IPS-18c (cell line): ENCODE measurements at regions not wholly inside any gene's neighbourhood (a gene's known extent, or its start where the extent isn't known, plus 50 kb on each side); places are given as distances from the start of the nearest gene placed in this dataset.

Source experiments
- H3K4me3 ChIP-seq: 2 replicates; pipeline ENCODE4 v1.7.0; 2013; ENCODE audit warnings: low read depth, mild to moderate bottlenecking, low read length, moderate library complexity; ENCODE audit not compliant: insufficient read depth
- H3K9me3 ChIP-seq: one replicate; pipeline ENCODE4 v1.6.1; 2013; ENCODE audit warnings: mild to moderate bottlenecking, low read length, moderate library complexity; ENCODE audit not compliant: control insufficient read depth, insufficient read depth

GRCh38 chr2:129459200-129459876 lies 520.1 kb upstream of the RAB6C start:
- H3K4me3 ChIP-seq = no peak overlapping the region
- peaks cover 3% of the 10 kb centered on the region for H3K9me3 ChIP-seq

GRCh38 chr2:129459881-129460280 lies 519.6 kb upstream of the RAB6C start:
- H3K4me3 ChIP-seq = no peak overlapping the region
- peaks cover 4% of the 10 kb centered on the region for H3K9me3 ChIP-seq

DNA sequence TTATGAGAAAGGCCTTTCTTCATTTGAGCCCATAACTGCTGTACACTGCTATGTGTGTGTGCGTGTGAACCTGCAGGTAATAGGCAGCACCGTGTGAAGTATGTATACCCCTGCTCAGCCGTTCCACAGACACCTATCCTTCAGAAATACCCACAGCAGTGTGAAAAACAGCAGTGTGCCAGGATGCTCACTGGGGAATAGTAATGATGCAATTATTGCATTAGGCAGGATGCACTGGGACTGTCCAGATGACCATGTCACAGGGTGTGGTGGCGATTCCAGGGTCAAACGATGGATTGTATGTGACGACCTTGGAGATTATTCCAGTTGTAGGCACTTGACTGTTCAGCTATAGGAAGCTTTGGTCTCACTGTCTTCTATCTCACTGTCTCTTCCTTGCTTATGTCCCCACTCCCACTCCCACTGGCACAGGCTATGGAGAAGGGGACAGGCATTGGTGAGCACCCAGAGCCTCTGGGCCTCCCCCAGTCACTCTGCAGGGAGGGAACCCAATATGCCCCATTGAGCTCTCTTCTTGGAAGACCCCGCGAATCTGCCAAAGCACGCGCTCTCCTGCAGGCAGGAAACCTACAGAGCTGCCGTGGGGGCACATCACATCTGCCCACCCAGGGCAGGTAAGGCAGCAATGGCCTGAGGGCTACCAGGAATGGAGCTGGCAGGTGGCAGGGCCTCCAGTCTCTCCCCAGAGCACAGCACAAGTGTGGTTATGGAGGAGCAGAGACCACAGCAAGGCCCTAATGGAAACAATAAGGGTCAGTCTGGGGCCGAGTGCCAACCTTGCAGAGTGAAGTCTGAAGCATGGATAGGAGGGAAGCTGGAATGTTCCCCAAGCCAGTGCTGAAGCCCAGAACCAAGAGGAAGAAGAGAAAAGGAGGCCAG lies 518.9 kb upstream of the RAB6C start:
- Histone ChIP-seq H3K9me3 (peaks cover 4% of the 10 kb centered on the region), H3K4me3 (no peak overlapping the region)

GRCh38 chr2:129462349-129462748 lies 517.1 kb upstream of the RAB6C start:
- no peak overlapping the region for H3K4me3 ChIP-seq
- H3K9me3 ChIP-seq = peaks cover 4% of the 10 kb centered on the region

DNA sequence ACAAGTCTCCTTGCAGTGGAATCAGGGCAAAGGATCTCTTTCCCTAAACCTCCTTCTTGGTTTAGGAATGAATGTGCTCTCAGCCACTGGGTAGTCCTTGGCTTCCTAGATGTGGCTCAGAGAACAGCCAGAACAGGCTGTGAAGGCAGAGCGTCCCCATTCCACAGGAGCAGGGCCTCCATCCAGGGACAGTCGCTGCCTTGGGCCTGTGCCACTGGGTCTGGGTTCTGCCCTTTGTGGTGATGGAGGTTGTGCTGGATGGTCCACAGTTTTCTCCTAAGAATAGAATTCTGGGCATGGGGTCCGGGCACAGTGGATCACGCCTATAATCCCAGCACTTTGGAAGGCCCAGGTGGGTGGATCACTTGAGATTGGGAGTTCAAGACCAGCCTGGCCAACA lies 516.5 kb upstream of the RAB6C start:
- no peak overlapping the region for H3K4me3 ChIP-seq

GRCh38 chr2:129464036-129464435 lies 515.4 kb upstream of the RAB6C start:
- H3K4me3 ChIP-seq = no peak overlapping the region

More for the DNA sequence above, 516.5 kb upstream of the RAB6C start:
- peaks cover 4% of the 10 kb centered on the region for H3K9me3 ChIP-seq

DNA sequence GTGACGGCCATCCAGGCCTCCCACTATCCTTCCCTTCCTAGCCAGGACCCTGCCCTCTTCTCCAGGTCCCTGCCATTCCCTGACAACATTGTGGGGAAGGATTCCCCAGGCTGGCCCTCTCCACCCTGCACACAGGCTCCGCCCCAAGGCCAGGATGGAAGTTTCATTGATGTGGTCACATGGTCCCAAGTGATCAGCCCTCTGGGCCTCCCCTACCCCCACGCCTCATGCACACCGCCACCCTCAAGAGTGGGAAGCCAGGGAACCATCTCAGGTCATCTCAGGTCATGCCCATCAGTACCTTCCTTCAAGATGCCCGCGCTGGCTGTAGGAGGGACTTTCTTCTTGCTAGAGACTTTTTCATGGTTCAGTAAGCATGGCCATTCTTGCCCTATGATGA lies 514.8 kb upstream of the RAB6C start:
- H3K9me3 ChIP-seq = peaks cover 4% of the 10 kb centered on the region
- H3K4me3 ChIP-seq = no peak overlapping the region

More at GRCh38 chr2:129464036-129464435, 515.4 kb upstream of the RAB6C start:
- peaks cover 4% of the 10 kb centered on the region for H3K9me3 ChIP-seq

DNA sequence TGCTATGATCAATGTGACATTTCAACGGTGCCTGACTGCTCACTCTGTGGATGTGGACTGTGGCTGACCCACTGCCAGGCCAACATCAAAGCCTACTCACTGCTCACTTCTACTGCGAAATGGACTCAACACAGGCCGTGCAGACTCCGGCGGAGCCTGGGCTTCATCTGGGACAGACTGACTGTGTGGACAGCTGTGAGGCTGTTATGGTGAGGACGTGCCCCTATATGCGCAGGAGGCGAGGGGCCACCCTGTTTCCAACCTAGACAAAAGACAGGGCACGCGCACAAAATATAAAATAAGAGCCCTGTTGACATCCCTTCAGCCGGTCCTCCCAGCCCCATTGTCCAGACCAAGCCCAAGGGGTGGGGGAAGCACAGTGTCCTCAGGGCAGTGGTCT lies 514.4 kb upstream of the RAB6C start:
- H3K9me3 ChIP-seq = peaks cover 4% of the 10 kb centered on the region
- H3K4me3 ChIP-seq = no peak overlapping the region

GRCh38 chr2:129466389-129466788 lies 513.1 kb upstream of the RAB6C start:
- Histone ChIP-seq H3K4me3 (no peak overlapping the region), H3K9me3 (peaks cover 4% of the 10 kb centered on the region)

- Histone ChIP-seq H3K9me3 (peaks cover 4% of the 10 kb centered on the region), H3K4me3 (no peak overlapping the region)
Measured at GRCh38 chr2:129467012-129467779, 512.3 kb upstream of the RAB6C start.

- Histone ChIP-seq H3K4me3 (no peak overlapping the region), H3K9me3 (peaks cover 4% of the 10 kb centered on the region)
Measured at GRCh38 chr2:129467941-129468340, 511.5 kb upstream of the RAB6C start.

GRCh38 chr2:129468879-129469278 lies 510.6 kb upstream of the RAB6C start:
- no peak overlapping the region for H3K4me3 ChIP-seq
- peaks cover 4% of the 10 kb centered on the region for H3K9me3 ChIP-seq

DNA sequence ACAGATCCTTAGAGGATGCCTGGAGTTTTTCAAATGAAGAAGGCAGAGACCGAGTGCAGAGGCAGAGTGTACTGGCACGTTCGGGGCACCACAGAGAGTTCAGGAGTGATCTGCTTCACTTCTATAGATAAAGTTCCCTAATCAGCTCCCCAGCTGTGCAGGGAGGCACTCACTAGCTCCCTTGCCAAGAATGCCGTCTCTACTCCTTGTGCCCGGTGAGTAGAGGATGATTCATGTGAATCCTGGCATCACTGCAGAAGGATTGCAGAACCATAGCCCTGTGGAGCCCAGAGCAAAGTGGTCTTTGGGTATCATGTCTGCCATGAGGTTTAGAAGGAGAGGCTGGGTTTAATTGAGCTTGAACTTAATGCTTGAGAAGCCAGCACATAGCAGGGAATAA lies 510.1 kb upstream of the RAB6C start:
- H3K4me3 ChIP-seq = no peak overlapping the region
- H3K9me3 ChIP-seq = peaks cover under 1% of the 10 kb centered on the region

DNA sequence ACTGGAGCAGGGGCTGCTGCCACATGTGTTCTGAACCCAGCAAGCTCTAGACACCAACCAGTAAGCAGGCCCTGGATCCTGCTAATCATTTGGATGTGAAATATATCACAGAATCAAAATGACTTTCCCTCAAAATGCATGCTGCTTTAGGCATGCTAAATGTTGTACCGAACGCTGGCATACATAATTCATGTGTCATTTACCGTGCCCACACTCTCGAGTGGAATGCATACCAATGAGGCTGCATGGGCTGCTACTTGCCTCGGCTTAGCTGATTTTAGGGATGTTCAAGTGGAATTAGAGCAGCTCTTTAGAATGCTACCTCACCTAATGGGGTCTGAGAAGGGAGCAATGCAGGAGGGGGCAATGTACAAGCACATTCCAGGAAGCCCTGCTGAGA lies 509.6 kb upstream of the RAB6C start:
- Histone ChIP-seq H3K4me3 (no peak overlapping the region), H3K9me3 (no peaks in the 10 kb centered on the region)

DNA sequence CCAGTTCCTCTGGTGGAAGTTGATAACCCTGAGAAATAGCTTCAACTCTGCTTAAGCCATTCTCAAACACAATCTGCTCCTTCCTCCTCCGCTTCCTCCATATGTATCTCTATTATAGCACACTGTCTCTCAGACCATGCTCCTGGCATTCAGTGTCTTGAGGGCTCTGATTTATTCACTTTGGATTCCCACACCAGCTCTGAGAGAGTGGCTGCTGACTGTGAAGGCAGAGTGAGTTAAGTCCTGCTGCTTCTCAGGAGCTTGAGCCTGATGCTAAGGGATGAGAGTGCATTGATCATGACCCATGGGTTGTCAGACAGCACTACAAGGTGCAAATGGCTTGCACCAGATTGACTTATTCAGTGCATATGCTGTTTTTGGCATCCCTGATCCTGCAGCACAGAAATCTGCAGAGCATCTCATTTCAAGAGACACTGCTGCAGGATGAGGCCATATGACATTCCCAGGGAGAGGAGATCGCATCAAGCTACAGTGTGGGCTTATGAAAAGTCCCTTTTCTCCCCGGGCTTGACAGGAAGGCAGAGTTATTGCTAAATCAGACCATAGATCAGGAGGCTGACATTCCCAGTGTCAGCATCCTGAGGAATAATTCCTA lies 500.5 kb upstream of the RAB6C start:
- no peak overlapping the region for H3K4me3 ChIP-seq
- H3K9me3 ChIP-seq = no peaks in the 10 kb centered on the region

DNA sequence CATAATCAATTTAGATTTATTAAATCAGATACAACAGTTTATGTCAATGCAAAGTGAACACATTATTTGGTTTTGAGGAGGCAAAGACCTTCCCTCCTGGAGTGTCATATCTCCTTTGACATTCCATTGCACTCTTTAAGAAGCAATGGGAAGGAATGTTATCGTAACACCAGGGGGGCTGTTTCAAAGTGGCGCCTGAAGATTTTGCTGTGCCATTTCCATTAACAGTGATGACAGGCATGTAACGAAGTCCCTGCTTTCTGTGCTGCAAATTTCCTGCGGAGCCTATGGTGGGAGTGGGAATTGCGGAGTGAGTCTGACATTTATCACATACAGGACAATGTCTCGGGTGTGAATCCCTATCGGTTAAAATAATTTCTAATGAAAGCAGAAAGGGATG lies 499.6 kb upstream of the RAB6C start:
- no peaks in the 10 kb centered on the region for H3K9me3 ChIP-seq
- no peak overlapping the region for H3K4me3 ChIP-seq

DNA sequence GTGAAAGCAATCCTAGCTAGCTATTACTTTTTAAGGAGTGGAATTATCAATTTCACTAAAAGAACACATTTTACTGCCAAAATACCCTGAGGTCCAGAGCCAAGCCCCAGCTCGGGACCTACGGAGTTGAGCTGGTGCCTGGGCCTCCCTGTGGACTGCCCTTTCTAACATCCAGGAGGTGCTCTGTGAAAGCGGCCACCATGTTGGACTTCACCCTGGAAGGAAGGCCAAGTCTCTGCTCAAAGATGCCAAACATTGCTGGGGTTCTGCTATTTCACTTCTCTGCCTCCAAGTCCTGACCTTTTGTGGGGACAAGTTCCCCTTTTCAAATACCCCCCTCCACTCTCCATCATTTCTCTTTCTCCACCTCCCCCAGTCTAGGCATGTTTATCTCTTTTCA lies 498.7 kb upstream of the RAB6C start:
- Histone ChIP-seq H3K4me3 (no peak overlapping the region), H3K9me3 (peaks cover 2% of the 10 kb centered on the region)
